A673 (cell line): ENCODE measurements at regions not wholly inside any gene's neighbourhood (a gene's known extent, or its start where the extent isn't known, plus 50 kb on each side); places are given as distances from the start of the nearest gene placed in this dataset.

Source experiments
- EZH2 ChIP-seq: fragments of 200-600 bp; sonication (generic); IDR thresholded peaks from 2 replicates; pipeline ENCODE4 v1.6.1; 2017; ENCODE audit warnings: borderline replicate concordance, low read depth, mild to moderate bottlenecking, mixed read lengths, antibody characterized with exemption, low read length; ENCODE audit not compliant: poor library complexity, severe bottlenecking
- TF ChIP-seq, protein P1 (sequence below): fragments of 300-800, 200-600 bp; sonication (generic); conservative IDR thresholded peaks from 2 replicates; pipeline ENCODE4 v1.5.1; 2017; ENCODE audit warnings: low read depth, mild to moderate bottlenecking, antibody characterized with exemption, low read length, moderate library complexity, mixed read lengths

- TF ChIP-seq, protein P1, sequence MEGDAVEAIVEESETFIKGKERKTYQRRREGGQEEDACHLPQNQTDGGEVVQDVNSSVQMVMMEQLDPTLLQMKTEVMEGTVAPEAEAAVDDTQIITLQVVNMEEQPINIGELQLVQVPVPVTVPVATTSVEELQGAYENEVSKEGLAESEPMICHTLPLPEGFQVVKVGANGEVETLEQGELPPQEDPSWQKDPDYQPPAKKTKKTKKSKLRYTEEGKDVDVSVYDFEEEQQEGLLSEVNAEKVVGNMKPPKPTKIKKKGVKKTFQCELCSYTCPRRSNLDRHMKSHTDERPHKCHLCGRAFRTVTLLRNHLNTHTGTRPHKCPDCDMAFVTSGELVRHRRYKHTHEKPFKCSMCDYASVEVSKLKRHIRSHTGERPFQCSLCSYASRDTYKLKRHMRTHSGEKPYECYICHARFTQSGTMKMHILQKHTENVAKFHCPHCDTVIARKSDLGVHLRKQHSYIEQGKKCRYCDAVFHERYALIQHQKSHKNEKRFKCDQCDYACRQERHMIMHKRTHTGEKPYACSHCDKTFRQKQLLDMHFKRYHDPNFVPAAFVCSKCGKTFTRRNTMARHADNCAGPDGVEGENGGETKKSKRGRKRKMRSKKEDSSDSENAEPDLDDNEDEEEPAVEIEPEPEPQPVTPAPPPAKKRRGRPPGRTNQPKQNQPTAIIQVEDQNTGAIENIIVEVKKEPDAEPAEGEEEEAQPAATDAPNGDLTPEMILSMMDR: no peak
- TF ChIP-seq EZH2: no peak
Measured at GRCh38 chr18:27724362-27724761, 452.6 kb downstream of the CDH2 start.
